Endothelial cell (in vitro differentiated cells): ENCODE measurements at regions not wholly inside any gene's neighbourhood (a gene's known extent, or its start where the extent isn't known, plus 50 kb on each side); places are given as distances from the start of the nearest gene placed in this dataset.

Source experiments
- DNase-seq: peaks from one replicate; pipeline ENCODE4 v3.0.0; 2021; ENCODE audit warnings: low spot score
- H3K27ac Mint-ChIP-seq: one replicate; pipeline ENCODE4 v1.8.0; 2021; ENCODE audit warnings: mixed read lengths, inconsistent platforms; ENCODE audit not compliant: unreplicated experiment
- H3K27me3 Mint-ChIP-seq: one replicate; pipeline ENCODE4 v1.8.0; 2021; ENCODE audit warnings: mild to moderate bottlenecking, moderate library complexity, mixed read lengths, inconsistent platforms; ENCODE audit not compliant: unreplicated experiment
- H3K36me3 Mint-ChIP-seq: one replicate; pipeline ENCODE4 v1.8.0; 2021; ENCODE audit warnings: mild to moderate bottlenecking, low read depth, mixed read lengths, inconsistent platforms; ENCODE audit not compliant: unreplicated experiment
- H3K4me1 Mint-ChIP-seq: one replicate; pipeline ENCODE4 v1.8.0; 2021; ENCODE audit warnings: mild to moderate bottlenecking, mixed read lengths, inconsistent platforms; ENCODE audit not compliant: unreplicated experiment
- H3K4me3 Mint-ChIP-seq: one replicate; pipeline ENCODE4 v1.8.0; 2021; ENCODE audit warnings: mild to moderate bottlenecking, mixed read lengths, inconsistent platforms; ENCODE audit not compliant: unreplicated experiment
- H3K9me3 Mint-ChIP-seq: one replicate; pipeline ENCODE4 v1.8.0; 2021; ENCODE audit warnings: mixed read lengths, inconsistent platforms; ENCODE audit not compliant: unreplicated experiment
- CTCF ChIP-seq: fragments of 200-600 bp; sonication (generic); IDR thresholded peaks from one replicate; pipeline ENCODE4 v1.5.0; 2021; ENCODE audit warnings: antibody characterized with exemption; ENCODE audit not compliant: unreplicated experiment

GRCh38 chr15:37340438-37340837 lies 240.1 kb upstream of the MEIS2 start:
- Mint-ChIP-seq H3K4me3 (no peak overlapping the region), H3K36me3 (no peaks in the 10 kb centered on the region), H3K9me3 (no peaks in the 10 kb centered on the region), H3K27ac (no peak overlapping the region), H3K27me3 (no peaks in the 10 kb centered on the region), H3K4me1 (no peaks in the 10 kb centered on the region)
- TF ChIP-seq CTCF: no peak
- no peak for DNase-seq

GRCh38 chr15:37359101-37359892 lies 258.9 kb upstream of the MEIS2 start:
- Mint-ChIP-seq H3K27ac (no peak overlapping the region), H3K9me3 (no peaks in the 10 kb centered on the region), H3K4me3 (no peak overlapping the region), H3K27me3 (no peaks in the 10 kb centered on the region), H3K36me3 (no peaks in the 10 kb centered on the region), H3K4me1 (no peaks in the 10 kb centered on the region)
- DNase-seq: no peak
- no peak for TF ChIP-seq CTCF

- no peaks in the 10 kb centered on the region for H3K36me3 Mint-ChIP-seq
- H3K9me3 Mint-ChIP-seq: no peaks in the 10 kb centered on the region
- H3K4me3 Mint-ChIP-seq: no peak overlapping the region
- no peaks in the 10 kb centered on the region for H3K27me3 Mint-ChIP-seq
- H3K27ac Mint-ChIP-seq: no peak overlapping the region
- TF ChIP-seq CTCF: no peak
- no peak for DNase-seq
- H3K4me1 Mint-ChIP-seq: no peaks in the 10 kb centered on the region
Measured at GRCh38 chr15:37359893-37360290, 259.5 kb upstream of the MEIS2 start.

- H3K27ac Mint-ChIP-seq: no peak overlapping the region
- no peak overlapping the region for H3K4me3 Mint-ChIP-seq
- H3K36me3 Mint-ChIP-seq: no peaks in the 10 kb centered on the region
- H3K4me1 Mint-ChIP-seq: no peaks in the 10 kb centered on the region
- H3K9me3 Mint-ChIP-seq: no peaks in the 10 kb centered on the region
- DNase-seq: no peak
- H3K27me3 Mint-ChIP-seq: no peaks in the 10 kb centered on the region
- no peak for TF ChIP-seq CTCF
Measured at GRCh38 chr15:37360724-37361123, 260.4 kb upstream of the MEIS2 start.

GRCh38 chr15:37361621-37362020 lies 261.3 kb upstream of the MEIS2 start:
- H3K27me3 Mint-ChIP-seq: no peaks in the 10 kb centered on the region
- no peak for TF ChIP-seq CTCF
- H3K9me3 Mint-ChIP-seq: no peaks in the 10 kb centered on the region
- no peak for DNase-seq
- H3K4me1 Mint-ChIP-seq: no peaks in the 10 kb centered on the region
- no peak overlapping the region for H3K4me3 Mint-ChIP-seq
- no peak overlapping the region for H3K27ac Mint-ChIP-seq
- no peaks in the 10 kb centered on the region for H3K36me3 Mint-ChIP-seq
